Astrocyte (in vitro differentiated cells and primary cell): ENCODE measurements at regions not wholly inside any gene's neighbourhood (a gene's known extent, or its start where the extent isn't known, plus 50 kb on each side); places are given as distances from the start of the nearest gene placed in this dataset.

ENCODE experiments used
- DNase-seq: peaks from one replicate; pipeline ENCODE4 v3.0.0-alpha.2; 2010; ENCODE audit warnings: low read depth
- FAIRE-seq: peaks from 2 replicates; lab custom pipeline; 2011; peaks lifted over from hg19 to GRCh38; lab: Jason Lieb, UNC
- H2AFZ ChIP-seq: 2 replicates; pipeline ENCODE4 v1.6.0; 2012; ENCODE audit warnings: low read depth, low read length, inconsistent platforms
- H3K27ac ChIP-seq: 2 replicates; pipeline ENCODE4 v1.5.1; 2011; ENCODE audit warnings: low read depth, low read length, inconsistent platforms
- H3K27me3 ChIP-seq: 2 replicates; pipeline ENCODE4 v1.6.0; 2011; ENCODE audit warnings: low read length, inconsistent platforms; ENCODE audit not compliant: insufficient read depth
- H3K36me3 ChIP-seq: 2 replicates; pipeline ENCODE4 v1.5.1; 2011; ENCODE audit warnings: low read length, inconsistent platforms; ENCODE audit not compliant: insufficient read depth
- H3K4me1 ChIP-seq: 2 replicates; pipeline ENCODE4 v1.5.1; 2011; ENCODE audit warnings: low read length, inconsistent platforms; ENCODE audit not compliant: insufficient read depth
- H3K4me2 ChIP-seq: 2 replicates; pipeline ENCODE4 v1.6.0; 2012; ENCODE audit warnings: low read length, inconsistent platforms
- H3K4me3 ChIP-seq: 2 replicates; pipeline ENCODE4 v1.5.1; 2011; ENCODE audit warnings: low read depth, mild to moderate bottlenecking, low read length, inconsistent platforms; ENCODE audit not compliant: insufficient read depth
- H3K79me2 ChIP-seq: 2 replicates; pipeline ENCODE4 v1.6.0; 2012; ENCODE audit warnings: mild to moderate bottlenecking, low read length, inconsistent platforms; ENCODE audit not compliant: insufficient read depth
- H3K9ac ChIP-seq: 2 replicates; pipeline ENCODE4 v1.6.0; 2012; ENCODE audit warnings: mild to moderate bottlenecking, low read length, inconsistent platforms
- H3K9me3 ChIP-seq: 2 replicates; pipeline ENCODE4 v1.5.1; 2012; ENCODE audit warnings: low read depth, mild to moderate bottlenecking, low read length, inconsistent platforms; ENCODE audit not compliant: insufficient read depth
- H4K20me1 ChIP-seq: 2 replicates; pipeline ENCODE4 v1.6.0; 2012; ENCODE audit warnings: low read length, inconsistent platforms; ENCODE audit not compliant: insufficient read depth
- H3K27ac Mint-ChIP-seq: one replicate; pipeline ENCODE4 v1.8.0; 2021; ENCODE audit warnings: mild to moderate bottlenecking, mixed read lengths; ENCODE audit not compliant: unreplicated experiment
- H3K27me3 Mint-ChIP-seq: one replicate; pipeline ENCODE4 v1.8.0; 2021; ENCODE audit warnings: low read depth, mixed read lengths; ENCODE audit not compliant: unreplicated experiment
- H3K36me3 Mint-ChIP-seq: one replicate; pipeline ENCODE4 v1.8.0; 2021; ENCODE audit warnings: low read depth, mixed read lengths; ENCODE audit not compliant: unreplicated experiment
- H3K4me1 Mint-ChIP-seq: one replicate; pipeline ENCODE4 v1.8.0; 2021; ENCODE audit warnings: low read depth, mixed read lengths; ENCODE audit not compliant: unreplicated experiment
- H3K4me3 Mint-ChIP-seq: one replicate; pipeline ENCODE4 v1.8.0; 2021; ENCODE audit warnings: mild to moderate bottlenecking, moderate library complexity, mixed read lengths; ENCODE audit not compliant: unreplicated experiment
- H3K9me3 Mint-ChIP-seq: one replicate; pipeline ENCODE4 v1.8.0; 2021; ENCODE audit warnings: mild to moderate bottlenecking, mixed read lengths; ENCODE audit not compliant: unreplicated experiment
- CTCF ChIP-seq: IDR thresholded peaks from 2 replicates; pipeline ENCODE4 v1.5.1; 2011; ENCODE audit warnings: low read depth, mild to moderate bottlenecking, inconsistent platforms, low read length, moderate library complexity; ENCODE audit not compliant: insufficient read depth
- EZH2 ChIP-seq: IDR thresholded peaks from 2 replicates; pipeline ENCODE4 v1.6.1; 2012; ENCODE audit warnings: mild to moderate bottlenecking, low read length, inconsistent platforms; ENCODE audit not compliant: insufficient read depth

- Histone ChIP-seq H3K4me2 (peak overlapping the region; percentile 52), H3K4me1 (peaks cover 29% of the 10 kb centered on the region), H3K9me3 (no peaks in the 10 kb centered on the region), H3K36me3 (no peaks in the 10 kb centered on the region), H2AFZ (peak overlapping the region; percentile 59), H4K20me1 (no peaks in the 10 kb centered on the region), H3K27ac (peak overlapping the region; percentile 67), H3K27me3 (no peaks in the 10 kb centered on the region), H3K9ac (peak overlapping the region; percentile 60), H3K4me3 (no peak overlapping the region), H3K79me2 (no peaks in the 10 kb centered on the region)
- peak; percentile 45 for FAIRE-seq
- Mint-ChIP-seq H3K4me1 (peaks cover 36% of the 10 kb centered on the region), H3K27ac (peak overlapping the region; percentile 98), H3K36me3 (peaks cover 6% of the 10 kb centered on the region), H3K9me3 (peaks cover 7% of the 10 kb centered on the region), H3K4me3 (peak overlapping the region; percentile 69), H3K27me3 (no peaks in the 10 kb centered on the region)
- TF ChIP-seq EZH2 (no peak), CTCF (no peak)
- peak; percentile 88 for DNase-seq
These were observed 95.9 kb upstream of the COL5A1 start for GRCh38 chr9:134545543-134546245.

DNA sequence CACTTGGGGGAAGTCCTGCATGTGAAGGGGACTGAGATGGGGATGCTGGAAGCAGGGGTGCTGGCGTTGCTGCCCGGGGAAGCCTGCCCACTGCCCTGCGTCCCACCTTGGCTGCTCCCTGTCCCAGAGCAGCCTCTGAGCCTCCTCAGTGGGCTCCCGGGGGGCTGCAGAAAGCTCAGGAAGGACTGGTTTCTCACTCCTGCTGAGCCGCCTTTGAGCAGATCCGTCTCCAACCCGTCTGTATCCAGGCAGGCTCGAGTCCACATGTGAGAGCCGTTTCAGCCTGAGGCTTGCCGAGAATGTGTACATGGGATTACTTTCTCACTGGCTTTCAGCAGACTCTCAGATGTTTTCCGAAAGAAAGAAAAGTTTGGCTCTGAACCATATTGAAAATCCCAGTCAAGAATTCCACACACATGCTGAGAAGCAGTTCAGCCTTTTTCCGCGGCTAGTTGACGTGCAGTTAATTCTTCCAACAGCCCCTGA is 95.3 kb upstream of the COL5A1 start:
- Mint-ChIP-seq H3K9me3 (peaks cover 7% of the 10 kb centered on the region), H3K27me3 (no peaks in the 10 kb centered on the region), H3K27ac (peak overlapping the region; percentile 98), H3K4me3 (no peak overlapping the region), H3K36me3 (peaks cover 6% of the 10 kb centered on the region), H3K4me1 (peaks cover 39% of the 10 kb centered on the region)
- no peak for TF ChIP-seq CTCF
- no peak for TF ChIP-seq EZH2
- no peaks in the 10 kb centered on the region for H3K27me3 ChIP-seq
- peak overlapping the region; percentile 67 for H3K27ac ChIP-seq
- no peaks in the 10 kb centered on the region for H4K20me1 ChIP-seq
- no peaks in the 10 kb centered on the region for H3K79me2 ChIP-seq
- DNase-seq (peak; percentile 60), FAIRE-seq (no peak)
- H2AFZ ChIP-seq, result peak overlapping the region; percentile 59
- H3K36me3 ChIP-seq, result no peaks in the 10 kb centered on the region
- peak overlapping the region; percentile 52 for H3K4me2 ChIP-seq
- H3K4me3 ChIP-seq, result no peak overlapping the region
- H3K4me1 ChIP-seq, result peaks cover 32% of the 10 kb centered on the region
- peak overlapping the region; percentile 60 for H3K9ac ChIP-seq
- no peaks in the 10 kb centered on the region for H3K9me3 ChIP-seq

GRCh38 chr9:134546746-134547145 is 94.9 kb upstream of the COL5A1 start:
- H3K27me3 ChIP-seq, result no peaks in the 10 kb centered on the region
- TF ChIP-seq EZH2 (no peak), CTCF (no peak)
- Mint-ChIP-seq H3K4me3 (no peak overlapping the region), H3K27ac (peak overlapping the region; percentile 98), H3K4me1 (peaks cover 43% of the 10 kb centered on the region), H3K36me3 (peaks cover 6% of the 10 kb centered on the region), H3K9me3 (peaks cover 6% of the 10 kb centered on the region), H3K27me3 (no peaks in the 10 kb centered on the region)
- peak overlapping the region; percentile 67 for H3K27ac ChIP-seq
- H2AFZ ChIP-seq, result peak overlapping the region; percentile 59
- no peaks in the 10 kb centered on the region for H4K20me1 ChIP-seq
- peaks cover 37% of the 10 kb centered on the region for H3K4me1 ChIP-seq
- no peaks in the 10 kb centered on the region for H3K36me3 ChIP-seq
- no peak for DNase-seq
- H3K4me2 ChIP-seq, result peak overlapping the region; percentile 52
- no peak overlapping the region for H3K4me3 ChIP-seq
- H3K79me2 ChIP-seq, result no peaks in the 10 kb centered on the region
- FAIRE-seq, result peak; percentile 80
- no peaks in the 10 kb centered on the region for H3K9me3 ChIP-seq
- H3K9ac ChIP-seq, result peak overlapping the region; percentile 60
